C4-2B (cell line): ENCODE measurements at regions not wholly inside any gene's neighbourhood (a gene's known extent, or its start where the extent isn't known, plus 50 kb on each side); places are given as distances from the start of the nearest gene placed in this dataset.
A peak's percentile ranks its signal among the peaks of the same experiment; 100 is the strongest.

ENCODE experiments used
- H3K27ac ChIP-seq: fragments of 450-650 bp; 2 replicates; pipeline ENCODE4 v1.5.1; 2017
- ZFX ChIP-seq: fragments of 450-650 bp; IDR thresholded peaks from 2 replicates; pipeline ENCODE4 v1.6.1; 2017
- TF ChIP-seq, protein P1 (sequence below): fragments of 450-650 bp; conservative IDR thresholded peaks from 2 replicates; pipeline ENCODE4 v1.5.1; 2017; ENCODE audit warnings: mild to moderate bottlenecking

GRCh38 chr11:35078470-35078735 lies 60.6 kb upstream of the CD44 start:
- TF ChIP-seq ZFX = no peak
- TF ChIP-seq, protein P1, sequence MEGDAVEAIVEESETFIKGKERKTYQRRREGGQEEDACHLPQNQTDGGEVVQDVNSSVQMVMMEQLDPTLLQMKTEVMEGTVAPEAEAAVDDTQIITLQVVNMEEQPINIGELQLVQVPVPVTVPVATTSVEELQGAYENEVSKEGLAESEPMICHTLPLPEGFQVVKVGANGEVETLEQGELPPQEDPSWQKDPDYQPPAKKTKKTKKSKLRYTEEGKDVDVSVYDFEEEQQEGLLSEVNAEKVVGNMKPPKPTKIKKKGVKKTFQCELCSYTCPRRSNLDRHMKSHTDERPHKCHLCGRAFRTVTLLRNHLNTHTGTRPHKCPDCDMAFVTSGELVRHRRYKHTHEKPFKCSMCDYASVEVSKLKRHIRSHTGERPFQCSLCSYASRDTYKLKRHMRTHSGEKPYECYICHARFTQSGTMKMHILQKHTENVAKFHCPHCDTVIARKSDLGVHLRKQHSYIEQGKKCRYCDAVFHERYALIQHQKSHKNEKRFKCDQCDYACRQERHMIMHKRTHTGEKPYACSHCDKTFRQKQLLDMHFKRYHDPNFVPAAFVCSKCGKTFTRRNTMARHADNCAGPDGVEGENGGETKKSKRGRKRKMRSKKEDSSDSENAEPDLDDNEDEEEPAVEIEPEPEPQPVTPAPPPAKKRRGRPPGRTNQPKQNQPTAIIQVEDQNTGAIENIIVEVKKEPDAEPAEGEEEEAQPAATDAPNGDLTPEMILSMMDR = no peak
- H3K27ac ChIP-seq = no peak overlapping the region

DNA sequence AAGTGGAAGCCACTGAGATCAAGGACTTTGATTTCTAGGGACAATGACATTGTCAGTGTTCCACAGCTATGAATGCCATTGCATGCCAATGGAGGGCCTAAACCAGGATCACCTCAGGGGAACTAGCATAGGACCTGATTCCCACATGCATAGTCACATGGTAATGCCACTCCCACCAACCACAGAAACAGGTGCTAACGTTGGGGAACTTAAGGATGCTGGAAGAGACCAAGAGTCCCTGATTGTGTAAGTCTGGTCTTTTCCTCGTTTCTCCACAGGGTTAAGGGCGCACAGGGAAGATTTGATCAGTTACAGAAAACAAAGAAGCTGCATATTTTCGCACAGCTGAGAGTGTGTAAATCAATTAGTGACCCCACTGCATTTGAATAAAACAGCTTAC lies 59.4 kb upstream of the CD44 start:
- no peak overlapping the region for H3K27ac ChIP-seq
- no peak for TF ChIP-seq ZFX
- TF ChIP-seq, protein P1 = no peak

DNA sequence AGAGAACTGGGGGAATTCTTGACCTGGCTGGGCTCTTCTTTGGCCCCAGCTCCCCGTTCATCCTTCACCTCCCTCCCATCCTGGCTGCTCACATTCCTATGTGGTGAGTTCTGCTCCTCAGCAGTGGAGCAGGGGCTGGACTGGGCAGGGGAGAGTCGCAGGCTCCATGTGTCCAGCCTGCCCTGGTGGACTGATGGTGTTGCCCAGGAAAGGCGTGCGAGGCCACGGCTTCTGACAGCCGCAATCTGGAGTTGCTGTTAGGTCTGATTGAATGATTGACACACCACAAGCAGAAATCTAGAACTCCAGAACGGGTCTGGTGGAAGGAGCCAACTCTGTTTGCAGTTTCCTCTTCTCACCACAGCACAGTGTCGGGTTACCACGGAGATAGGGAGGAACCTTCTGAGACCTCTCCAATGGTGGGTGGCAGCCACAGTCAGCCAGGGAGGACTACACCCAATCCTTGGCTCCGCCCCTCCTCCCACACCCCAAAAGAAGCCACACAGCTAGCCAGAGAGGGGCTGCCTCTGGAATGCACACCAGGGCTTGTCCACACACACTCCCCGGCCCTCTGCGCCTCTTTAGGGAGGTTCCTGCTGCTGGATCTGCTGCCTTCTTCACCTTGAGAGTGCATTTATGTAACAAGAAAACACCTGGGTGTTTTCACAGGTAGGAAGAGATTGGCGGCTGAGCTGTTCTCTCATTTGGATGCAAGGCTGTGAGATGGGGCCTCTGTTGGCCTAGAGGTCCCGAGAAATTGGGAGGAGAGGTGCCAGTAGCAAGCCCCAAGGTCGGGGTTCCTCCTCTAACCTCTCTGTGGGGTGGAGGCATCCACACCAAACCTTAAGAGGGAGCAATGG lies 56.4 kb upstream of the CD44 start:
- peak overlapping the region; percentile 16; the same call in 1 of the 2 replicates for H3K27ac ChIP-seq

GRCh38 chr11:35083181-35083430 lies 55.9 kb upstream of the CD44 start:
- TF ChIP-seq ZFX = no peak
- TF ChIP-seq, protein P1 = no peak
- H3K27ac ChIP-seq = peak overlapping the region; percentile 16; the same call in 1 of the 2 replicates

More for the DNA sequence above, 56.4 kb upstream of the CD44 start:
- TF ChIP-seq, protein P1 = no peak
- TF ChIP-seq ZFX = no peak

DNA sequence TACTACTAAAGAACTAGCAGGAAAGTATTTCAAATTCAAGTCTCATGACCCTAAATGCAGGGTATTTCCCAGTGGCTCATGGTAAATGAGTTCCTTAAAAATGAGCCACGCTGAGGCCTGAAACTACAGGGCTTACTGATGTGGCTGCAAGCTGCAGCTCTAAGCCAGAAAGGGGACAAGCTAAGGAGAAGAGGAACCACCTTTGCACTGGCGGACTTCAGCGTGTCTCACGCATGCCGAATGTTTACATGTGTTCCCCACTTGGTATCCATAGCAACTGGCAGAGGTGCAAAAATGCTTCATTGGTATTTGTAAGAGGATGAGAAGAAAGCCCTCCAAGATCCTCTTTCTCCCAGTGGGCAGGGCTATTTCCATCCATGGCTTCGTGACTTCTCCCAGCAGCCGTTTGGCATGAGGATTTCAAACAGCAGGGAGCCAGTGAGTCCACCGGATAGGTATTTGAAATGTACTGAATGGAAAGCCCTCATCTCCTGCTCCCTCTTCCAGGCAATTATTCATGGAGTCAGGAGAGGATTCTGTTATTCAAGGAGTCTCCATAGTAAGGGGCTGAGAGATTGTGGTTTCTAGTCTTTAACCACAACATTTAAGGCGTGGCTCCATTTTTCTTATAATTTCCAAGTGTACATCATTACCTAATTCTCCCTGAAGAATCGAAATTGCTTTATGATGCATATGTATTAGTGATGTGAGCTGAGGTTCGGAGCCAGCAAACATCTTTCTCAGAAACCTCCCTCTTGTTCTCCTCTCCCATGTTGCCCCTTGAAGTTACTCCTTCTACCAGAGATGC lies 55.3 kb upstream of the CD44 start:
- H3K27ac ChIP-seq = no peak overlapping the region

GRCh38 chr11:35084817-35085440 lies 54.0 kb upstream of the CD44 start:
- TF ChIP-seq, protein P1 = no peak
- TF ChIP-seq ZFX = no peak
- H3K27ac ChIP-seq = no peak overlapping the region

More for the DNA sequence above, 55.3 kb upstream of the CD44 start:
- TF ChIP-seq ZFX = no peak
- TF ChIP-seq, protein P1 = no peak

GRCh38 chr11:35085531-35086165 lies 53.3 kb upstream of the CD44 start:
- TF ChIP-seq, protein P1 = no peak
- no peak for TF ChIP-seq ZFX
- no peak overlapping the region for H3K27ac ChIP-seq
